T-helper 2 cell treated with Interferon-gamma antibody and Interleukin-4, amounts not matched to agents 100 ng/mL and 5 ng/mL, for 36 hours (primary cell): ENCODE measurements at regions not wholly inside any gene's neighbourhood (a gene's known extent, or its start where the extent isn't known, plus 50 kb on each side); places are given as distances from the start of the nearest gene placed in this dataset.
"Not testable (repeated sequence)": the region's sequence is repeated elsewhere in the genome, so short reads cannot be mapped to it uniquely, and the experiment has no call there.

Source experiments
- intact Hi-C: fragments of 100-400 bp; cut with micrococcal nuclease; formaldehyde crosslinking; loops from one replicate; pipeline ENCODE4 v1.15.1; 2023

DNA sequence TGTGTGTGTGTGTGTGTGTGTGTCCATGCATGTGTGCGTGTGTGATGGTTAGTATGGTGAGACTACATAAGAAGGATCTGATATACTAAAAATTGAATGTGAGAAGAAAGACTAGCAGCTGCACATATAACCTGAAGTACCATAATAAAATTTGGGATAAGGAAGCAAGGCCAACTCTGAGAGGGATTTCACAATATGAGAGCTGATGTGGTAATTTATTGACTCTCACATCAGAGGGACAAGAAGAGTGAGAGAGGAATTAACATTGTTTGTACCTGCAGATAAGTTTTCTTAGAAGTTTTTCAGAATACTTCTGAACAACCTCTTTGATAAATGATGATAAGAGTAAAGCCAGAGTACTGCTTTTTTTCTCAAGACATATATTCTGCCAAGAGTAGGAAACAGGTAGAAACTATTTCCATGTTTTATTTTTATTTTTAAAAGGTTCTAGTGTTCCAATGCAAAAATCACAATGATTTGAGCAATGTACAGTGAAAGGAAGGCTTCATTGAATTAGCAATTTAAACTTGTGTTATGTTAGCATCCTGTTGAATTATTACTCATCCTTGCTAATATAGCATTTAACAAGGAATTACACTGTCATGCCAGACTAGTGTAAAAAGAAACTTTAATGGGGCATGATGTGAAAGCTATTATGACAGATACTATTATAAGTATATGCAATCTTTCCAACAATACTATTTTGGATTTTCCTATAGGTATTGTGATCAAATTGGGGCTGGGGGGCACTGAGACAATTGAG is 415.5 kb upstream of the ARPP21 start:
- intact Hi-C loops: no loop called here

DNA sequence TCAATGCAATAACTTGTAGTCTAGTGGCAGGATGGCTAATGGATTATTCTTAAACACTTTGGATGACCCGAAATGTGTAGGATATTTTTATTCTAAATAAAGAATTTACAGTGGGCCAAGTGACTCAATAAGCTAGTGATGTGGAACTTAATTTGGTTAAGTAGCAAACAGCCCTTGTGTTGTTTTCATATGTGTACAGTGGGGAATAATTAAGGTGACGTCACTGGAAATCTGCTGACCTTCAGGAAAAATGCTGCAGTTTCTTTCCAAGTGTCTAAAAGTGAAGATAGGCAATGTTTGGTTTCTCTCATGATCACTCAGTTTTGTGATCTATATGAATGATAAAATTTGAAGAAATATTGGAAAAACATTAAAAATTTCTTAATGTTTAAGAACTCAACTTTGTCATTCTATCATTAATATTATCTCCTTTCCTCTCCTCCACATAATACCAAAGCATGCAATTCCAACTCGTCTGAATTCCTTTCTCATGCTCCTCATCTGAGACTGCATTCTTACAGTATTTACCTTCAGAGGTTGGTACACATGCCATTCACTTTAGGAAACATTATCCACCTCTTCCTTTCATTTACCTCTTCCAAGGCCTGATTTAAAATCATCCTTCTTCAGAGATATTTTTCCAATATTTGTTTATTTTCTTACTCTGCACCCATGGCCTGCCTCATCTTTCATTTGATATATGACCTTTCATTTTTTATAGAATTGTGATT is 414.6 kb upstream of the ARPP21 start:
- intact Hi-C loops: loop anchor here (5.0 kb wide), 1 partner anchor 317 kb away; no protein-coding TSS in a partner anchor

DNA sequence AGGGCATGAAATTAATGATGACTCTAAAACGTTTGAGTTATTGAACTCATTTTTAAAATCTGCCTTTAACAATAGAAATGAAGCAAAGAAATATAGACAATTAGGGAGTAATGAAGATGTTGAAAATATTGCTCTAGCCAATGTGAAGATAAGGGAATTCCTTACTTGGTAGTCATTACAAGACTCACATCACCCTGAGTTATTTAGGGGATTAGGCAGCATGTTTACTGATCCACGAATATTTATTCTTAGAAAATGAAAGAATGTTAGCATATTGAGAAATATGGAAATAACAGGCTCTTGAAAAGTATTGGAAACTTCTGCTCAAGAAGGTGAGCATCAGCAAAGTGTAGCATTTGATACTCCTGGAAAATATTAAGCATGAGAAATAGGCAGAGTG is 398.1 kb upstream of the ARPP21 start:
- intact Hi-C loops: no loop called here

DNA sequence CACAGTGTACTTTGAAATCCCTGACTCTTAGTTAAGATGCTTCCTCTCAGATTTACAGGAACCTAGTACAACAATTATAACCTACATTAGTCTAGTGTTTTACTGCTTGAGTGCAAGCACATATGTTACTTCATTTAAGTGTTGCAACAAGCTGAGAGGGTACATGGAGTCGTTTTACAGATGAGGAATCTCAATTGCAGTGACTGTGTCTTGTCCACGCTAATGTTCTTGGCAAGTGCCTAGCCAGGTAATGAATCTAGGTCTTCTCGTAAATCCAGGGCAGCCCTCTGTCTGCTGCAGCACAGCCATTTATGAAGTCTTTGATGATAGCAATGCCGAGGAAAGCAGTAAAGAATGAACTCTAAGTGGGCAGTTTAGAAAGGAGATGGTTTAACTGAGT is 384.4 kb upstream of the ARPP21 start:
- intact Hi-C loops: no loop called here

DNA sequence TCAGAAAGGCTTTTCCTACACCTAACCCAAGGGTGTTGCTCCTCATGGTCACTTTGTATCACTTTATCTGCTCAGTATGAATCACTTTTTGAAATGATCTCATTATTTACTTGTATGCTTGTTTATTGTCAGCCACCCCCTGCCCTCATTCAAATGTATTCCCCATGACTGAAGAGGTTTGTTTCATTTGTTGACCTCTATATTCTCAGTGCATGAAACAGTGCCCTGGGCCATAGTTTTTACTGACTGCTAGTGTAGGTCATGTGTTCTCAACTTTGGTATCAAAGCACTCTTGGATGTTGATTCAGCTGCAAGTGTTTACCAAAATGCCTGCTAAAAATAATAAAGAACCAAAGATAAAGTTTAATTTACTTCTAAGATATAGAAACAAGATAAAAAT is 381.7 kb upstream of the ARPP21 start:
- intact Hi-C loops: no loop called here

DNA sequence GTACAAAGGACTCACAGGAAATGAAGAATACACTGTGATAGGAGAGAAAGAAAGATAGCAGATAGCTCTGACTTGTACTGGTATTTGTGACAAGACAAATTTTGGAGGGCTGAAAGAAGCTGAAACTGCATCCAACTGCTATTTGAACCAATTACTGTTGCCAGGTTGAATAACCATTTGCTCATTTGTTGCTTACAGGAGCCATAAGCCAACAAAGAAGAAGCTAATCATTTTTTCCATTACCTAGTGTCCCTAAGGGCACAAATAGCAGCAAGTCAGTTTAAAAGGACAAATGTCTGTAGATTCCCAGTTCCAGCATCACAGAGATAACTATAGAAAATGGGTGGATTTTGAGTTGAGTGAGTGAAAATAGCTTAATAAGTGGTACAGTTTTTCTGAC is 376.9 kb upstream of the ARPP21 start:
- intact Hi-C loops: no loop called here

DNA sequence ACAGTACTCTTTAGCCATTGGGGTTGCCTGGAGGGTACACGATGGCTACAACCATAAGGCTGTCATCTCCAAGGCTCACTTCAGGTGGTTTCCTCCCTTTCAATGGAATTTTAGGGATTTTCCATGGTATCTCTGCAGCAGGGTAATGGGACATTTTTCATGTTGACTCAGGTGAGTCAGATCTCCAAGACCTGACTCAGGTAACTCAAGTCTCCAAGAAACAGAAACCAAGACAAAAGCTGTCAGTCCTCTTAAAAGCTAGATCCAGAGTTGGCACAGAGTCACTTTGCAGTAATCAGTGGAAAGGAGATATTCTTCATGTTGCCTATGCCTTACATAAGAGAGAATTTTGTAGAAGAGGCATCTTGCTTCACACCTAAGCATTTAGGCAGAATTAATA is 375.8 kb upstream of the ARPP21 start:
- intact Hi-C loops: no loop called here

DNA sequence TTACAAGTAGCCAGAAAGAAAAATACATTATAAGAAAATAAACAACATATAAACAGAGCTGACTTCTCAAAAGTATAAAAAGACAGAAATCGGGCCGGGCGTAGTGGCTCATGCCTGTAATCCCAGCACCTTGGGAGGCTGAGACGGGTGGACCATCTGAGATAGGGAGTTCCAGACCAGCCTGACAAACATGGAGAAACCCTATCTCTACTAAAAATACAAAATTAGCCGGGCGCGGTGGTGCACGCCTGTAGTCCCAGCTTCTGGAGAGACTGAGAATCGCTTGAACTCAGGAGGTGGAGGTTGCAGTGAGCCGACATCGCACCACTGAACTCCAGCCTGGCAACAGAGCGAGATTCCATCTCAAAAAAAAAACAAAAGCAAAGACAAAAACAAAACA is 373.3 kb upstream of the ARPP21 start:
- intact Hi-C loops: not testable (repeated sequence)

DNA sequence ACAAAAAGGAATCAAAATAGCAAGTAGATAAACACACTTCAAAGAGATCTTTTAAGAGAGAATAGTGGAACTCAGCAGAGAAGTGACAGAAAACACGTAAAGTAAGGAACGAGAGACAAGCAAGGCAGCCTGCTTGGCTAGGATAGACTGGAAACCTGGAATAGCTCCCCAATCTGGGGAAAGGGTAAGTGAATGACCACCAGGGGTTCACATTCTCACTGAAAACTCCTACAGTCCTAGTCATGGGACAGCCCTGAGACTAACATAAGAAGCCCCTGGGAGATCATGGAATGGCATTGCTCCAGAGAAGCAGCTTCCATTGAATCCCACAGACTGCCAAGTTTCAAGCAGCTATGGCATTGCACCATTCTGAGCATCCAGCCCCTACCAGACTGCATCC is 363.6 kb upstream of the ARPP21 start:
- intact Hi-C loops: no loop called here

DNA sequence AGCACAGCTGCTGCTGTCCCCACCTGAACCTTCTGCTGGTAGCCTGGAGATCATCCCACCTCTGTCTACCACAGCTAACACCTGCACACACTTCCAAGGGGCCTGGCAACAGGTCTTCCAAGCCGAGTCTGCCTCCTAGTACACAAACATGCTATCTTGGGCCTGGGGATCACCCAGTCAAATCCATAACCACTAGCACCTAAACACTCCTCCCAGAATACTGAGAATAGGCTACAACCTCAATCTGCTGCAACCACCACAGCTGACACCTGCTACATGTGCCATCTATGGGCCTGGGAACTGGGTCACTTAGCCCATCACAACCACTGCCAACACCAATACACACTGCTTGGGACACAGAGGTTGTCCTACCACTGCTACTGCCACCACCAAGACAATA is 362.8 kb upstream of the ARPP21 start:
- intact Hi-C loops: no loop called here

DNA sequence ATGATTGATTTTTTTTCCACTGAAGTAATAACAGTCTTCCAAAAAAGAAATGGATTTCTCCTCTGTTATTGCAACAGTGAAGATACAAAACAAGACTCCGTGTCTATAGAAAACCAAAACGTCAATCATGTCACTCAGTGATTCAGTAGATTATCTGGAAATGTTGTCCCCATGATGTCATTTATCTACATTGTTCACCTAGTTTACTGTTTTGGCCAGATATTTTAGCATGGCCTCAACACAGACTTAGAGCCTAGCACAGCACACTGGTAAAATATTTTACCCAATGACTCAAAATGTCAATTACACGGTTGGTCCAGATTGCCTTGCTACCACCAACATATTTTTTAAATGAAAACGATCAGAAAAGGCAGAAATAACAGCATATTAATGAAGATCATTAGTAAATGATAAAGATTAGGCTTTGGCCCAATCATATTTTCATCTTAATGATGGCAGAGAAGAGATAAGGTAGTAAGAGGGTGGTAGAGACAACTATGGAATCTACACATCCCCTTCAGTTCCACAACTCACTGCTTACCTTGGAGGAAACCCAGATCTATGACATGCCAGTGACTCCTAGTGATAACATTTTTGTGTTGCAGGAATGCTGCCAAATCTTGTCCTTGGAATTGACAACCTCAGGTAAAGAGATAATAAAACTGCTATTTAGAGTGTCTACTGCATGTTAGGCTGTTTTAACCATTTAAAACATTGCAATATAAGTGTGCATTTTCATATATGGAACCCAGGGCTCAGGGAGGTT is 347.7 kb upstream of the ARPP21 start:
- intact Hi-C loops: no loop called here

DNA sequence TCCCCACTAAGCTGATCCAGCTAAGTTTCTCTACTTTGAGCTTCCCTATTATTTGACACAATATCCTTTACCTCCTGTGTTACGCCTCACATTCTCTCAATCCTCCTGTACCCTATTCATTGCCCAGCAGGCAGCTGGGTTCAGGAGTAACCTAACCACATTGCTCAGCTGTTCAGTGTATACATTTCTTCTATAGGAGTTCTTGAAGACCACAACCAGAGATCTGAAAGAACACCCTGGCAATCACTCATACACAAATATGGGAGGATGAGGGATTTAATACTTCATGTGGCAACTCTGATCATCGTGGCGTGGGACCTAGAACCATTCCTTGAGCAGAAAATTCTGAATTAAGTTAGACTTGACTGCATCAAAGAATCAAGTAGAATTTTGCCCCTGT is 346.8 kb upstream of the ARPP21 start:
- intact Hi-C loops: no loop called here

DNA sequence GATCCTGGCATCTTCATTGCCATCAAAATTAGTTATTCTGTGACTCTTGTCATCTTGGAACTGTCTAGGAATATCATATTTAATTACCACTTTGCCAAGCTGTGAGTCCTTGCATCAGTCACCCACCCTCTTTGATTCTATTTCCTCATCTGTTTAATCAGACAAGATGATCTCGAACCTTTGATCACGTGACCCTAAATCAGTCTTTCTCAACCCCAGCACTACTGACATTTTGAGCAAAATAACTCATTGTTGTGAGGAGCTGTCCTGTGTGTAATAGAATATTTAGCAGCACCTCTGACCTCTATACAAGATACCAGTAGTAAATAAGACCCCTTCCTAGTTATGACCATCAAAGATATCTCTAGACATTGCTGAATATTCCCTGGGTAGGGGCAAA is 343.4 kb upstream of the ARPP21 start:
- intact Hi-C loops: no loop called here

DNA sequence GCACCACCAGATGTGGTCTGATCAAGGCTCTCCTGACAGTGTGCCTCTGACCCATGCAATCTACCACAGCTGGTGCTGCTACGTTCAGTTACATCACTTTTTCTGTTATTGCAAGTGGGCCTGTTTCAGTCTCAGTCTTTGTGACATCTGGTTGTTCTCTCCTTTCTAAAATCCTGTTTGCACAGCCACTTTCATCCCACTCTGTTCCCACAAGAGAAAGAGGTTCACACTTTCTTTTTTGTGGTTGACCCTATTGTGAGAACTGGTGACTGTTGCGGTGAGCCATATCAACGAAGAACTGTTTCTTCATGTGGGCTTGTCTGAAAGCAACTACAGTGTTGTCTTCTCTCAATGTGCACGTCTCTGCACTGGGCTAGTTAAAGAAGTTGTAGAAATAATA is 342.8 kb upstream of the ARPP21 start:
- intact Hi-C loops: no loop called here

DNA sequence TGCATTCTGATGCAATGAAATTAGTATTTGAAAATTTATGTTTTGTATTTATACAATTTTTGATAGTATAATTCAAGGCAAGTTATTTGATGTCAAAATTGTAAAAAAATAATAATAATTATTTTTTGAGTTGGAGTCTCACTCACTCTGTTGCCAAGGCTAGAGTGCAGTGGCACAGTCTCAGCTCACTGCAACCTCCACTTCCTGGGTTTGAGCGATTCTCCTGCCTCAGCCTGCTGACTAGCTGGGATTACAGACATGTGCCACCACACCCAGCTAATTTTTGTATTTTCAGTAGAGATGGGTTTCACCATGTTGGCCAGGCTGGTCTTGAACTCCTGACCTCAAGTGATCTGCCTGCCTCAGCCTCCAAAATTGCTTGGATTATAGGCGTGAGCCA is 342.4 kb upstream of the ARPP21 start:
- intact Hi-C loops: not testable (repeated sequence)

DNA sequence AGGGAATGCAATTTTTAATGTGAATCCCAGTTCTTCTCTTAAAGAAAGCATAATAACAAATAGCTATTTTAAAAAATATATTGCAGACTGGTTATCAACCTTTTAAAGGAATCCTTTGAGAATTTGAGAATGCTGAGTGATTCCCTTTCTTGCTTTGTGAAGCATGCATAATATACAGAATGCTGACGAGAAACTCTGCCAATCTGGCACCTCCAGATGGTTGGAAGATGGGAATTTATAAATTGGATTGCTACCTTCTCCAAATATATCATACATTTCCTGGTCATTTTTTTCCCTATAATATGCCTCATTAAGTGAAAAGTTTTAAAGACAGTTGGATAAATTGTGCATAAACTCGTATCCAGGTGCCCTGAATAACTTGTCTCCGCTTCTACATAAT is 333.9 kb upstream of the ARPP21 start:
- intact Hi-C loops: no loop called here

DNA sequence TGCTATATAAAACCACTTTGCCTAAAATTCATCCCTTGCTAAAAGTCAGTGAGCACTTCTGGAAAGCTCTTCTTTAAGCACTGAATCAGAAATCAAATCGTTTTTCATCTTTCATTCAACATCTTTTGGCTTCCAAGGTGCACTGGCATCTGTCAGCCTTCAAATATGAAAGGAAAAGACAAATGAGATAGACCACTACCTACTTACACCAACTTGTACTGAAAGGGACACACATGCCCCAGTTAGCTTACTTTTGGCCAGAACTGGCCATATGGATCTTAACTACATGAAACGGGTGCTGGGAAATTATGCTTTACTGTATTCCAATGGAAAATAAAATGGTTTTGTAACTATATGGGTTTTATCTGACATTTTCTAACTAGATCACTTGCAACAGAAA is 332.0 kb upstream of the ARPP21 start:
- intact Hi-C loops: no loop called here

DNA sequence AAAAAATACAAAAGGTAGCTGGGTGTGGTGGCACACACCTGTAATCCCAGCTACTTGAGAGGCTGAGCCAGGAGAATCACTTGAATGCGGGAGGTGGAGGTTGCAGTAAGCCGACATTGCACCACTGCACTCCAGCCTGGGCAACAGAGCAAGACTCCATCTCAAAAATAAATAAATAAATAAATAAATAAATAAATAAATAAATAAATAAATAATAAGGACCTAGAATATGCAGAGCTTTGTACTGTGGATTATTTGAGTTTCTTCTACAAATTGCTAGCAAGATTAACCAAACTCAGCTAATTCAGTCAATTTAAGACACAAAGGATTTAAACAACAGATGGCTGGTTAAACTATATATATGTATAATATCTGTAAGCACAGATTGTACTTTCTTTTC is 322.5 kb upstream of the ARPP21 start:
- intact Hi-C loops: not testable (repeated sequence)

DNA sequence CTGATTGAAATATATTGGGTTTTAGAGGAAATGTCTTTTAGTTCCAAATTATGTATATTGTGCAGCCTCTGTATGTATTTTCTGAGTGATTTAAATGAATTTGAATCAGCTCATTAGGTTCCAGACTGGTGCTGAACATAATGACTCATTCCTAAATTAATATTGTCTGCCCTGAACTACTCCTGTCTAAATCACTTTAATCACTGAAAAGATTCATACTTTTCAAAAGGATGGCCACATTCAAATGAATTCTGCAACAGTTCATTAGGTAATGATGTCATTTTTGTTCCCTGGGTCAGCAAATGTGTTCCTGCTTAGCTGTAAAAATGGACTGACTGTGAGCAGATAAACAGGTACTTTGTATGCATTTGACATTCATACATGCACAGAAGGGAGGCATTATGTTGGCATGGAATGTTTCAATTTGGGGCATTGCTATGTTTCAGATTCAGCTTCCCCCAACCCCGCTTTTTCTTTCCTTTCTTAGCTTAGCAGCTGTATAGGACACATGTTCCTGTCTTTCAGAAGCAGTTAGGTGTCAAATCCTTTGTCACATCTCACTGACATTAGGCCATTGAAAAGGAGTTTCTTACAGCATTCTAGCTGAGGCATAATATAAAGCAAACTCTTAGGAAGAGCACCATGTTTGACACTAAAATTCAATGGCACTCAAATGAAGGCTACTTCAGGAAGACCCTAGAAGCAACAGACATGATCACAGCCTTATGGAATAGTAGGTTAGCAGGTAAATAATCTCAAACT is 318.5 kb upstream of the ARPP21 start:
- intact Hi-C loops: no loop called here

DNA sequence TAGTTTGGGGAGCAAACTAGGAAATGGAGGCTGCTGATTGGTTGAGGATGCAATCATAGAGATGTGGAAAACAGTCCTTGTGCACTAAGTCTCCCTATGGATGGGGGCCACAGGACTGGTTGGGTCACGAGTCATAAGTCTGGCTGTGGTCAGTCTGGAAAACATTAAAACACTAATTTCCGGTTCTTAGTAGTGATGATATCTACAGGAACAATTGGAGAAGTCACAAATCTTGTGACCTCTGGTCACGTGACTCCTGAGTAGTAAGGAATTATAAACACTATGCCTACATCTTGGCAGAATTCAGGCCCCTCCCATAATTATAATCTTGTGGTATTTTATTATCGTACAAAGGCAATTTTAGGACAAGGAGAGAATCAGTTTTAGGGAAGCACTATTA is 317.3 kb upstream of the ARPP21 start:
- intact Hi-C loops: no loop called here

DNA sequence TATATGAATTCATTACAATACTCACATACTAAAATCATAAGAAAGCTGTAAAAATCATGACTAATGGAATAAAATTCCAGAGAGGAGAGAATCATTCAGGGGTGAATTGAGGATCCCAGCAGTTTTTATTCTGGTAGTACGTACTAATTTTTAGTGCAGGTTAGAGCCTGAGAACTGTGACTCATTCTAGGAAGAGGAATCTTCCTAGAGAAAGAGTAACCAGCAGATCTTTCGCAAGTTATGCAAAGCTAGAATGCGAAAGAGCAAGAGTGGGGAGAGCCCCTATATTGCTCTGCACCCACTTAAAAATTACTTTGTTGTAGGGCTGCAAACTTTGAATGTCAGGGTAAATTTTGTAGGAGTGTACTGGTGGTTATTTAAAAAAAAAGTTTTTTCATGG is 303.6 kb upstream of the ARPP21 start:
- intact Hi-C loops: no loop called here

DNA sequence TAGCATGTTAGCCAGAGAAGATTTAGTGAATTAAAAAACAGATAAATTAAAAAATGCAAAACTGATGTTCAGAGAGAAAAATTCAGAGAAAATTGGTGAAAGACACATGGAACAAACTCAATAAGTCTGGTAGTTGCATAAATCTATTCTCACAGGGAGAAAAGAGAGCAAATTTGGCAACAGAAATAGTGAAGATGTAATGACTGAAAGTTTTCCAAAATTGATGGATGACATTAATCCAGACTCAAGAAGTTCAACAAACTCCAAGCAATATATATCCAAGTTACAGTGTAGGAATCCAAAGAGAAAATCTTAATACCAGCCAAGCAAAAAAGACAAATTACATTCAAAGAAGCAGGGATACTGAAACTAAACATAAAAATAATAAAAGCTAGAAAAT is 302.7 kb upstream of the ARPP21 start:
- intact Hi-C loops: no loop called here
